GM12872 (cell line): ENCODE measurements at regions not wholly inside any gene's neighbourhood (a gene's known extent, or its start where the extent isn't known, plus 50 kb on each side); places are given as distances from the start of the nearest gene placed in this dataset.

Experiments
- TF ChIP-seq, protein P1 (sequence below): IDR thresholded peaks from 3 replicates; pipeline ENCODE4 v1.5.1; 2011; ENCODE audit warnings: low read depth, mild to moderate bottlenecking, low read length, moderate library complexity; ENCODE audit not compliant: insufficient read depth

DNA sequence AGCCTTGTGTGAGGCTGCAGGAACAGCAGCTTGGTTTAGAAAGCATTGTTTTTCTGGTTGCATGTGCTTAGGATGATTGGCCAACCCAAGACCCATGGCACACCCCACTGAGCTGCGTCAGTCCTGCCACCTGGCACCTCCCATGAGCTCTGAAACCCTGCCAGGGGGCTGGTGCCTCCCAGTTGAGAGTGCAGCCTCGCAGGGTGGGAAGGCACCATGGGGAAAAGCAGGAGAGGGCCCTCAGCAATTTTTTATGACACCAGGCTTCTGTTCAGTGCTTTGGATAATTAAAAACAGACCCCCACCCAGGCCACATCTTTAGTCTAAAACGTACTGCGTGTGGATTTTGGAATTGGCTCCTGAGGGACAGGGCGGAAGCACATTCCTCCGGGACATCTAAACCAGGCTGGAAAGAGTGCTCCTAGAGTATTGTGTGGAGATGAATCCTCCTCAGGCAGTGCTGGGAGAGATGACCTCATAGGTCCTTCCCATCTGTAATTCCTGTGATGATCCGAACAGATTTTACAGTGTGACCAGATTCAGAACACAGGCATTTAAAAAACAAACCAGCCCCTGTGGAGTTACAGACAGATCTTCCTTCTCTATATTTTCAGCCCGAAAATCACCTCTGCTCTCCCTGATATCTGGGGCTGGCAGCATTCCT lies 438.3 kb downstream of the ZNF521 start:
- TF ChIP-seq, protein P1, sequence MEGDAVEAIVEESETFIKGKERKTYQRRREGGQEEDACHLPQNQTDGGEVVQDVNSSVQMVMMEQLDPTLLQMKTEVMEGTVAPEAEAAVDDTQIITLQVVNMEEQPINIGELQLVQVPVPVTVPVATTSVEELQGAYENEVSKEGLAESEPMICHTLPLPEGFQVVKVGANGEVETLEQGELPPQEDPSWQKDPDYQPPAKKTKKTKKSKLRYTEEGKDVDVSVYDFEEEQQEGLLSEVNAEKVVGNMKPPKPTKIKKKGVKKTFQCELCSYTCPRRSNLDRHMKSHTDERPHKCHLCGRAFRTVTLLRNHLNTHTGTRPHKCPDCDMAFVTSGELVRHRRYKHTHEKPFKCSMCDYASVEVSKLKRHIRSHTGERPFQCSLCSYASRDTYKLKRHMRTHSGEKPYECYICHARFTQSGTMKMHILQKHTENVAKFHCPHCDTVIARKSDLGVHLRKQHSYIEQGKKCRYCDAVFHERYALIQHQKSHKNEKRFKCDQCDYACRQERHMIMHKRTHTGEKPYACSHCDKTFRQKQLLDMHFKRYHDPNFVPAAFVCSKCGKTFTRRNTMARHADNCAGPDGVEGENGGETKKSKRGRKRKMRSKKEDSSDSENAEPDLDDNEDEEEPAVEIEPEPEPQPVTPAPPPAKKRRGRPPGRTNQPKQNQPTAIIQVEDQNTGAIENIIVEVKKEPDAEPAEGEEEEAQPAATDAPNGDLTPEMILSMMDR, result no peak

GRCh38 chr18:24914171-24914525 lies 437.8 kb downstream of the ZNF521 start:
- TF ChIP-seq, protein P1, result no peak

DNA sequence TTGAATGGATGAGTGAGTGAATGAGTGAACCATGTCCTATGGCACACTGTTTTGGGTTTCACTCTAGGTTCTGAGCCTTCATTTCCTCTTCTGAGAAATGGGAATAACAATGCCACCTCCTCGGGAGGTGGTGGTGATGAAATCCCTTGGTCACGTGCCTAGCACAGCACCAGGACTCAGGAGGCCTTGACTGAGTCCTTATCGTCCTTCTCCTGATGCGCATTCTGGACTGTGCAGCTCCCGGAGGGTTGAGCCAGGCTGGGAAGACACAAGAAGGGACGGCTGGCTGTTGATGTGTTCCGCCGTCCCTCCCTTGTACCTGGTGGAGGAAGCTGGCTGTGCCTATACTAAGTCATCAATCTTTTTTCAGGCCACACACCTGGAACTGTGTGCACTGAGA lies 437.3 kb downstream of the ZNF521 start:
- TF ChIP-seq, protein P1, result no peak

DNA sequence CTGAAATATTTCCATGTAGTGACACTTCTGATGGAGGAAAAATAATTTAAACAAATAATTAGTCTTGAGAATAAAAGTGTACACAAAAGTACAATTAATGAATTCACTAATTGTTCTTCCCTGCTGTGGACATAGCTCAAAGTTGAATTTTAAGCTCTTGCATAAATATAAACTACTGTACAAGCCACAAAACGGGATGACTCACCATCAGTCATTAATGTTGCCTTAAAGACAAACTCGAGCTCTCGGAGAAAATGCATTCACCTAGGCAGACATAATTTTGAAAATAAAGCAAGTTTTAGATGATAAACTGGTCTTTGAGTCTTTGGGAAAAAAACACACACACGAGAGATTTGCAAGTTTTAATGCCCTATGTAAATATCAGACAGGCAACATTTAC lies 436.4 kb downstream of the ZNF521 start:
- TF ChIP-seq, protein P1, result no peak

DNA sequence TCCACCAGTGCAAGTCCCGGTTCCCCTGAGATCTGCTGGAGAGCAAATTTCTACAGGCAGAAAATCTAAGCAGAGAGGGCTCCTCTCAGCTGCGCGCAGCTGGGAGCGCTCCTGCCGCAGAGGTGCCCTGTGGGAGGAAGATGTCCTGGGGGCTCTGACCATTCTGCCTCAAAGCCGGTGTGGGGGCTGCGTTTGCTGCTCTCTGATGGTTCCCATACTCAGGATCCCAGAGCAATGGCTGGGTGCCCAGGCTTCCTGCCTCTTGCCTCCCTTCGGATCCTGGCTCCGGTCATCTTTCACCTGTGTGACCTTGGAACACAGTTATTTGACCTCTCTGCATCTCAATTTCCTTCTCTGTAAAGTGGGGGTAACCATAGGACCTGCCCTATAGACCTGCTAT lies 434.2 kb downstream of the ZNF521 start:
- TF ChIP-seq, protein P1, result no peak

DNA sequence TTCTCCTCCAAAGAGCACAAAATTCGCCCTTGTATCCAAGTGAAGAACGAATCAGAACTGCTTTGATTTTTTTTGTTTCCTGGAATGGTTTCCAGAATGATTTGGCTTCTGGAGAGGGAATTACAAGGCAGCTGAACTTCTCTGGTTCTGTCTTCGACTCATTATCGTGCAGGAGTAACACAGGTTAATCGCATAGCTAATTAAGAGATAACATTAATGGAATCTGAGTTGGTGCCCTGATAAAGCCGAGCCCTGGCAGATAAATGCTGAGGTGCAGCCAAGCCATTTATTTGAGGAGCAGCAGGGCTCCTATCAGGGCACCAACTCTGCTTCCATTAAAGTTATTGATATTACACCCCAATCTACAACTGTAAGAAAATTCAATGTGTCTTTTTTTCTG lies 433.7 kb downstream of the ZNF521 start:
- TF ChIP-seq, protein P1, result no peak

DNA sequence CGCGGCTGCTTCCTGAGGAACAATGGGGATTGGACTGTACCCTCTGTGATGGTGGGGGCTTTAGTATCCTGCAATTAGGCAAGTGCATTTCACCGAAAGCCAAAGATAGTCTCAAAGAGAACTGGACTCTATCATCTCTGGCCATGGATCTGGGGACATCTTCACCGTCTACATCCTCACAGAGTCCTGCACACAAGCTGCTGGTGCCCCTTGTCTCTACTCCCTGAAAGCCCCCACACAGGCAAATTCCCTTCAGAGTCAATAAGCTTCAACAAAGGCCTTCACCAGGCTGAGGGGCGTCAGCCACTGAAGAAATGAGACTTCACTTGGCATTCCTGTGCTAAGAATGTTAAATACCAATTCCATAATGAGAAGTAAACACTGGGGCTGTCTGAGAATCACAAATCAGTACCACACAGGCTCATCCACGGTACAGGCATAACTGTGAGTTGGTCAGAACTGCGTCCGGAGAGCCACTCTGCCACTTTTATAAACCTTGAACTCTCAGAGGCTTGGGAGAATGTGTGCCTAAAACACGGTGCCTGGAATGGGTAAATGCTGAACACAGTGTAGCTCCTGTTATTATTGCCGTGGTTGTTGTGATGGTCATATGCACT lies 432.7 kb downstream of the ZNF521 start:
- TF ChIP-seq, protein P1, result no peak
